Hematopoietic multipotent progenitor cell treated with erythropoietin and hydrocortisone succinate and interleukin-3 and kit ligand, for 8 days (in vitro differentiated cells): ENCODE measurements at regions not wholly inside any gene's neighbourhood (a gene's known extent, or its start where the extent isn't known, plus 50 kb on each side); places are given as distances from the start of the nearest gene placed in this dataset.
"Not testable (repeated sequence)": the region's sequence is repeated elsewhere in the genome, so short reads cannot be mapped to it uniquely, and the experiment has no call there.

ENCODE experiments used
- DNase-seq: peaks from one replicate; pipeline ENCODE4 v3.0.0-alpha.2; 2015

GRCh38 chr18:14937271-14937670 is 189.3 kb downstream of the ANKRD30B start:
- DNase-seq, result no peak

DNA sequence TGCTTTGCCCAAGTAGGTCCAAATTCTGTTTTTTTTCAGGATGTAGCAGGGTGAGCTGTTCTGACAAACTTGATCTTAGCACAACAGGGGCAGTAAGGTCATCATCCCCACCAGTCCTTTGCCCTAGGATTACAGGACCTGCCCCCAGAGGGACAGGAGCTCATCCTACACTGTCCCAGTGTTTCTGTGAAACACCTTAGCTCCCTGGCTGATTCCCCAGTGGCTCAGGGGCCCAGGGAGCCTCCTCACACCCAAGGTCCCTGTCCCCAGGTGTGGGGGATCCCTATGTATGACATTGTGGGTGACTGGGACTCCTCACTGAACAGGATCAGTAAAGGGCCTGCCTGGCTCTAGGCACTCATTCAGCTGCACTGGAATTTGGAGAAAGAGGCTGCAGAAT is 191.2 kb downstream of the ANKRD30B start:
- DNase-seq, result no peak

DNA sequence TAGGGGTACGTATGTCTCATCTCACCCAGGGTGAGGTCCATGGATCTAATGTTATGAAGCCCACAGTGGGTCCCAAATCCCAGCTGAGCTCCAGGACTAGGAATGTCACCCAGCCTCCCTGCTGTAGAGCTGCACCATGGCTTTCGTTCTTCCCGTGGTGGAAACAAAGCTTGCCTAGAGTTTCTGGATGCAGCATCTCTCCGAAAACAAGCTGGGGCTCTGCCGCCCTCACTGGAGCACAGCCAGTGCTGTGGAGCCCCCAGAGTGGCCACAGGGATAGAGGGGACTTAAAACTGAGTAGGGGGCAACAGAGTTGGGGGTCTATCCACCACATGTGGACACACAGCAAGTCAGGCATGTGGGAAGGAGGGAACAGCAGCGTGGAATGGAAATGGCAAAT is 192.1 kb downstream of the ANKRD30B start:
- not testable (repeated sequence) for DNase-seq

DNA sequence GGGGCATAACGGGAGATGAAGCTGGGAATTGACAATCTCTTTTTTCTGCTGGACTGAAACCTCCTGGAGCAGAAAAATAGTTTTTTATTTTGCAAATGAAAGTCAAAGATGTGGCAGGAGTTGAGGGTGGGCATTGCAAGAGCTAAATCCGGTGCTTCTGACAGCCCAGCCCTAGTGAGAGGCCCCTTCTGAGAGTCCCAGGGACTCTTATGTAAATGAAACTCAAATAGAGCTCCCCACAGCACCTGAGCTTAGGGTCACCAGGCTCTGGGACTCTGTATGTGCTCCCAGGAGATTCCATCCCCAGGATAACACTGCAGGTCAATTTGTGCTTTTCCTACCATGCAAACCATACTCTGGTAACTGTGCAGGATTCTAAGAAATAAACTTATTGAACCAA is 192.8 kb downstream of the ANKRD30B start:
- no peak for DNase-seq

DNA sequence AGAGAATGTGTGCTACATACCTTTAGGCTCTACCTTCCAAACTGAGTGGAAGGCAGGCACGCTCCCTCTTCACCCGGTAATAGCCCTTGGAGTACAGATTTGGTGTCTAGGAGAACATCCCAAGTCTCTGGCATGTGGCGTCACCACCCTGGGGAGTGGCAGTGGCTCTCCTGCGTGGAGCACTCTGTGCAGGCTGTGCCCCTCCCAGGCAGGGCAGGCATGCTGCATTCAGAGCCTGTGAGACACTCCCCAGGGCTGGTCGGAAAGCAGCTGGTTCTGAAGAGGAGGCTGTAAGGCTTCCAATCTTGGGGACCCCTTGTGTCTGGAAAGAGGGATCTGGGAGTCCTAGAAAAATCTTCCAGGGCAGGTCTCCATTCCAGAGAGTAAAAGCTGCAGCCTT is 193.3 kb downstream of the ANKRD30B start:
- no peak for DNase-seq

DNA sequence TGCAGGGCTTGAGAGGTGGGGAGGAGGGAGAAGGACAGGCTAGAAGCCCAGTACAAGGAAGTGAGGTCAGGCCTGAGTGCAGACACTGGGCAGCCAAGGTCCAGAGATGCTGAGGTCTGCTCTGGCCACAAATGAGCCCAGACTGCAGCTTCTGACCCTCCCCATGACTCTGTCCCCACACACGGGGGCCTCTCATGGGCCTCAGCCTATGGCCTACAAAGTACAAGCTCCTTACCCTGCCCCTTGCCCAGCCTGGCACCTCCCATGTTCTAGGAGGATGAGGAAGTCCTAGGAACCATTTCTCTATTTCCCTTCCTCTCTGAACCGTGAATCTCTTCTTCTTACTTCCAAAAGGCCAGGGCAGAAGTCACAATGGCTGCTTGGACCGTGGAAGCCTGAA is 193.8 kb downstream of the ANKRD30B start:
- DNase-seq, result no peak

DNA sequence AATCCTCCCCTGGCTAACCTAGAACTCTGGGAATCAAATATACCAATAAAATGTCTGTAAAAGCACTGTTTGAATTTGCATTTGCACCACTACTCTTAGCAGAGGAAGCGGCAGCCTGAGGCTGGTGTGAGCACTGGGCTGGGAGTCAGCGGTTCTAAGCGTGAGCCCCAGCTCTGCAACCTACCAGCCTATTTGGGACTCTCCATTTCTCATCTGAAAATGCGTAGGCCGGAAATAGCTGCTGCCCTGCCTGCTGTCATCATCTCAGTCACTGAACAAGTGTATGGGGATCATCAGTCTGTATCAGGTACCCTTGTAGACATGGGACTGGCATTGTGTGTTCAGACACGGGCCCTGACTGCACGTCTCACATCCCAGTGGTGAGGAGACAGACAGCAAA is 194.3 kb downstream of the ANKRD30B start:
- DNase-seq, result no peak

DNA sequence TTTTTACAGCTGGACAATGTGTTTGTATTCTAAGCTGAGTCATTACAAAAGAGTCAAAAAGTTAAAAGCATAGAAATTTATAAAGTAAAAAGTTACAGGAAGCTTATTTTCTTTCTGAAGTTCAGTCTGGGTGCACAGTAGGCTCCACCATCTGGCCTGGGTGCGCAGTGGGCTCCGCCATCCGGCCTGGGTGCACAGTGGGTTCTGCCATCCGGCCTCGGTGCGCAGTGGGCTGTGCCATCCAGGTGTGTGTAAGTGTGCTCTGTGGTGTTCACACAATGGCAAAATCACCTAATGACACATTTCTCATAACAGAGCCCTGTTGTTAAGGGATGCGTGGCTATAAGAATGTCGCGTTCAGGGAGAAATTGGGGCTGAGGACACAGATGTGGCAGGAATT is 195.5 kb downstream of the ANKRD30B start:
- no peak for DNase-seq

- DNase-seq, result no peak
These were observed 196.1 kb downstream of the ANKRD30B start for GRCh38 chr18:14943967-14944636.

GRCh38 chr18:14944838-14945237 is 196.9 kb downstream of the ANKRD30B start:
- DNase-seq, result no peak

- no peak for DNase-seq
These were observed 197.3 kb downstream of the ANKRD30B start for GRCh38 chr18:14945286-14945685.

DNA sequence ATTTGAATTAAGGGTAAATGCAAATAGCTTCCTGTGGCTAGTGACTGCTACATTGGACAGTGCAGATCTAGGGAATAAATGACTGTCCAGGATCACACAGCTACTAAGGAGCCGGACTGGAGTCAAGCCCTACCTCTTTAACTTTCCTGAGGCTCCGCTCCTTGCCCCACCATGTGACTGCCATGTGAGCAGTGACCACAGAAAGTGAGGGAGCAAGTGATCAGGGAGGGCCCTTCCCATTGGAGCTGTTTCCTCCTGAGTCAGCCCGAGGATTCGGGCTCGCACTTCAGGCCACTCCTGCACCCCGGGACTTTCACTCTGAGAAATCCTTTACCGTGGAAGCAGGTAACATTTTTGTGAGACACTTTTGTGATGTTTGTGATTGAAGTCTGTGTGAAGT is 198.0 kb downstream of the ANKRD30B start:
- DNase-seq, result no peak

GRCh38 chr18:14946741-14947470 is 198.9 kb downstream of the ANKRD30B start:
- DNase-seq, result not testable (repeated sequence)

- DNase-seq, result no peak
These were observed 199.7 kb downstream of the ANKRD30B start for GRCh38 chr18:14947482-14948162.

GRCh38 chr18:14948163-14948540 is 200.2 kb downstream of the ANKRD30B start:
- DNase-seq, result no peak

- DNase-seq, result no peak
These were observed 202.1 kb downstream of the ANKRD30B start for GRCh38 chr18:14949800-14950664.

- DNase-seq, result not testable (repeated sequence)
These were observed 204.6 kb downstream of the ANKRD30B start for GRCh38 chr18:14952444-14953077.

DNA sequence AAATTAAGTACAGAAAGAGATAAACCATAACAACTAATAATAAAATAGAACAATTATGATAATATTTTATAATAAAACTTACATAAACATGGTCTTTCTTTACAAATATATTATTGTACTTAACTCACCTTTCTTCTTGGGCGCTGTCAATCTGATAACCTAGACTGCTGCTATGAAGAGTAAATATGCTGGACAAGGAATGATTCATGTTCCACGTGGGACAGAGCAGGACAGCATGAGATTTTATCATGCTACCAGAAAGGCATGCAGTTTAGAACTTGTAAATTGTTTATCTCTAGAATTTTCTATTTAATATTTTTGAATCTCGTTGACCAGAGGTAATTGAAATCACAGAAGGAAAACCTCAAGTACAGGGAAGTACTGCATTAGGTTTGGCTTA is 210.7 kb downstream of the ANKRD30B start:
- DNase-seq, result no peak

GRCh38 chr18:14959550-14959949 is 211.6 kb downstream of the ANKRD30B start:
- no peak for DNase-seq

- DNase-seq, result no peak
These were observed 214.0 kb downstream of the ANKRD30B start for GRCh38 chr18:14961991-14962390.

DNA sequence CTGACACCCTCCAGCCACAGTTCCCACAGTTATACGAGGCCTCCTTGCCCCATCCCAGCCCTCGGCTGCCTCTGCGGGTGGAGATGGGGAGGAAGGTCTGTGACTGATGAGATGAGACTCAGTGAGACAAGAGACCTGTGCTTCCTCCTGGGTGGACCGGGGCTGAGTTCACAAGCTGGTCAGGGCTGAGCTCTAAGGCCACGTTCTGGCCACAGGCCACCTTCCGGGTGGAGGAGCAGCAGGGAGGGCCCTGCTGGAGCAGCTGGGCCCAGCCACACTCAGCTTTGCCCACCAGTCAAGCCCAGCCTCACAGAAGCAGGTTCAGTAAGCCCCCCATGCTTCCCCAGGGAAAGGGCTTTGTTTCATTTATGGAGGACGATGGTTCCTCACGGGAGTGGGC is 214.7 kb downstream of the ANKRD30B start:
- no peak for DNase-seq

DNA sequence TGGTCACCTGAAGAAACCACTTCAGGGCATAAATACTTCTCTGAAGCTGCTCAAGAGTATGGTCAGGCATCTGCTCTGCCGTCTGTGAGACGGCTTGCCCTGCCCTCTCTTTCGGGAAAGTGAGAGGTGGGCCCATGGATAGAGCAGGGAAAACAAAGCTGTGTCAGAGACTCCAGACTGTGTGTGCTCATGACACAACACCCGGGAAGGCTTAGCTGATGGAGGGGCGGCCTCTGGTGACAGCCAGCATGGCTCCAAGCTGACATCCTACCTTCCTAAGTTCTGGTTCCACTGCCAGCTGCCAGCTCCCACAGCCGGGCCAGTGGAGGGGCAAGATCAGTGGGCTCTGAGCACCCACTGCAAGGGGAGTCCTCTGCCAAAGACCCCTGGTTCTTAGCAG is 215.3 kb downstream of the ANKRD30B start:
- DNase-seq, result no peak

GRCh38 chr18:14964002-14964401 is 216.0 kb downstream of the ANKRD30B start:
- DNase-seq, result no peak
